IPS-18a (cell line): ENCODE measurements at regions not wholly inside any gene's neighbourhood (a gene's known extent, or its start where the extent isn't known, plus 50 kb on each side); places are given as distances from the start of the nearest gene placed in this dataset.
"Not testable (repeated sequence)": the region's sequence is repeated elsewhere in the genome, so short reads cannot be mapped to it uniquely, and the experiment has no call there.

Experiments used
- H3K27ac ChIP-seq: one replicate; pipeline ENCODE4 v1.5.1; 2013; ENCODE audit warnings: low read length
- H3K27me3 ChIP-seq: one replicate; pipeline ENCODE4 v1.6.1; 2013; ENCODE audit warnings: mild to moderate bottlenecking, low read length; ENCODE audit not compliant: control insufficient read depth, insufficient read depth
- H3K36me3 ChIP-seq: one replicate; pipeline ENCODE4 v1.6.1; 2013; ENCODE audit warnings: low read depth, low read length; ENCODE audit not compliant: control insufficient read depth
- H3K4me1 ChIP-seq: one replicate; pipeline ENCODE4 v1.6.1; 2013; ENCODE audit warnings: low read depth, low read length; ENCODE audit not compliant: control insufficient read depth
- H3K4me3 ChIP-seq: one replicate; pipeline ENCODE4 v1.5.1; 2013; ENCODE audit warnings: low read length
- H3K9ac ChIP-seq: one replicate; pipeline ENCODE4 v1.6.1; 2013; ENCODE audit warnings: mild to moderate bottlenecking, low read length, moderate library complexity
- H3K9me3 ChIP-seq: one replicate; pipeline ENCODE4 v1.6.1; 2013; ENCODE audit warnings: low read depth, low read length; ENCODE audit not compliant: control insufficient read depth

DNA sequence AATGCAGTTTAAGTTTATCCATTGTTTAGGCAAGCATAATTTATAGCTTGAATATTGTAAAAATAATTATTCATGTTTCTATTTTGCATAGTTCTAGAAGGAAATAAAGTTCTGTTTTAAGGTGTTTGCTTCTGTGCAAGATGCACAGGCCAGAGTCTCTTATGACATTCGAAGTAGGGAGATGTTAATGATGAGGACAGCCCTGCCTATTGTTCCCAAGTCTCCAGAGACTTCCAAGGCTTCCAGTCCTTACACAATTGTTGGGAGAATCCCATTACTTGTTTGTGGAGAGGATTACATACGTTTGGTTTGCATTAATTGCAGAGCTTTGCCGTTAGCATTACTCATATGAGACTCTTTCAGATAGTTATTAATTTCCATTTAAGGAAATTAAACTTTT lies 96.2 kb upstream of the ANK2 start:
- Histone ChIP-seq H3K36me3 (no peaks in the 10 kb centered on the region), H3K27ac (no peak overlapping the region), H3K9ac (no peak overlapping the region), H3K9me3 (no peaks in the 10 kb centered on the region), H3K4me3 (no peak overlapping the region), H3K4me1 (no peaks in the 10 kb centered on the region), H3K27me3 (no peaks in the 10 kb centered on the region)

DNA sequence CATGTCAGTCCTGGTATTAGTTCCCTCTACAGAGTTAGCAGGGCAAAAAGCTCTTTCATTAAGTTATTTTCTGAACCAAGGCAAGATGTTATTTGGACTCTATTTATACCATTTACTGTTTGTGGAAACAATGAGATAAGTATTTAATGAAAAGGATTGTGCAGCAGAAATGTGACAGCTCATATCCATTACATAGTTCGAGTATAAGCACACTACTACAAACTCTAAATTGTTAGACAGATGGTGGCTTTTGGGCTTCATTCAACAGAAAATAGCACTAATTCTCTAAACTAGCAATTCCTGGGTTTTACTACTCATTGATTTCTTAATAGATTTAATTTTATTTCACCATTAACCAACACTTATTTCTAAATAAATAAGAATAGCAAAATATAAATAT lies 95.2 kb upstream of the ANK2 start:
- H3K4me1 ChIP-seq: no peaks in the 10 kb centered on the region
- no peak overlapping the region for H3K27ac ChIP-seq
- no peaks in the 10 kb centered on the region for H3K36me3 ChIP-seq
- H3K27me3 ChIP-seq: no peaks in the 10 kb centered on the region
- H3K9ac ChIP-seq: no peak overlapping the region
- no peaks in the 10 kb centered on the region for H3K9me3 ChIP-seq
- H3K4me3 ChIP-seq: no peak overlapping the region

DNA sequence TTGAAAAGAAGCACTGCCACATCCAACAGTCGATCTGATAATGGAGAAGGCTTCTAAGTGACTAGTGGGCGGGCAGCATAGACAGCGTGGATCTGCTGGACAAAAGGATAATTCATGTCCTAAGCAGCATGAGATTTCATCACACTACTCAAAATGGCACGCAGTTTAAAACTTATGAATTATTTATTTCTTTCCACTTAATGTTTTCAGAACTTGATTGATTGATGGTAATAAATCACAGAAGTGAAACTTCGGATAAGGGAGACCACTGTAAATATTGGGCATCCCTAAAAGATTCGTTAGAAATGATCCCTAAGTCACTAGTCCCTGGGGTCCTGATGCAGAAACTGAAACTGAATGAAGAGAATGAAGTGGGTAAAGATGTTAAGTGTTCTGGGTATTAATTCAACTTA lies 93.0 kb upstream of the ANK2 start:
- Histone ChIP-seq H3K9me3 (no peaks in the 10 kb centered on the region), H3K9ac (no peak overlapping the region), H3K4me3 (no peak overlapping the region), H3K4me1 (no peaks in the 10 kb centered on the region), H3K36me3 (no peaks in the 10 kb centered on the region), H3K27me3 (no peaks in the 10 kb centered on the region), H3K27ac (no peak overlapping the region)

DNA sequence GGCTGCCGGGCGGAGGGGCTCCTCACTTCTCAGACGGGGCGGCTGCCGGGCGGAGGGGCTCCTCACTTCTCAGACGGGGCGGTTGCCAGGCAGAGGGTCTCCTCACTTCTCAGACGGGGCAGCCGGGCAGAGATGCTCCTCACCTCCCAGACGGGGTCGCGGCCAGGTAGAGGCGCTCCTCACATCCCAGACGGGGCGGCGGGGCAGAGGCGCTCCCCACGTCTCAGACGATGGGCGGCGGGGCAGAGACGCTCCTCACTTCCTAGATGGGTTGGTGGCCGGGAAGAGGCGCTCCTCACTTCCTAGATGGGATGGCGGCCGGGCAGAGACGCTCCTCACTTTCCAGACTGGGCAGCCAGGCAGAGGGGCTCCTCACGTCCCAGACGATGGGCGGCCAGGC lies 91.7 kb upstream of the ANK2 start:
- not testable (repeated sequence) for H3K4me1 ChIP-seq, H3K4me3 ChIP-seq, H3K27me3 ChIP-seq, H3K27ac ChIP-seq, H3K9me3 ChIP-seq, H3K36me3 ChIP-seq, H3K9ac ChIP-seq

DNA sequence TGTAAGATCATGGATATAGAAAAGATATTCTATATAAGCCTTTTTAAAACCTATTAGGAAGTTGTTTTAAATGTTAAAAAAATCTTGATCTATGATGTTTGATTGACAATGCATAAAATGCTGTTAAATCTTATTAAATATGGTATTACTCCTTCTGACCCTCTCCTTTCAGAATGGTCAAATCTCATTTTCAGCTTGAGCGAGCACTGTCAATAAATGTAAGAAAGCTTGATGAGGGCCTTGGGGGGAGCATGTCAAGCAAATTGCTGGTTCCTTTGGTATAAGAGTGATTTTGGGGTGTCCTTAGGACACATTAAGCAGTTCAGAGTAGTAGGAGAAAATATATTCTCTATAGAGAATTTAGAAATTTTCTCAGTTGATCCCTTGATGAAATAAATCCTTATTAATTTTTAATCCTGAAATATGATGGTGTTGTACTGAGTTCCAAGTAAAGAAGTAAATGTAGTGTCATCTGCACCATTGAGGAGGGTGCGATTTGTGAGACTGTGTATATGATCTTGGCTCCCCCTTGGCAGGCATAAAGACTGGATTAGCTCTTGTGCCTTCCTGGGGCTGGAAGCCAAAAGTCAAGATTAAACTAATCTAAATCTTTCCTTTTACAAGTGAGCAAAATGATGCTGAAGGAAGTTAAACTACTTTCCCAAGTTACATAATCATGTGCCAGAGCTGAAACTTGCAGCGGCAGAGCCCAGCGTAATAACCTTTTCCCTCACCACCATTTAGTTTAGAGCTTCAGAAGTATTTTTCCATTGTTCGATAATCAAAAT lies 82.6 kb upstream of the ANK2 start:
- no peak overlapping the region for H3K9ac ChIP-seq
- no peak overlapping the region for H3K4me3 ChIP-seq
- no peaks in the 10 kb centered on the region for H3K4me1 ChIP-seq
- H3K27ac ChIP-seq: no peak overlapping the region
- H3K9me3 ChIP-seq: no peaks in the 10 kb centered on the region
- H3K36me3 ChIP-seq: no peaks in the 10 kb centered on the region
- no peaks in the 10 kb centered on the region for H3K27me3 ChIP-seq

DNA sequence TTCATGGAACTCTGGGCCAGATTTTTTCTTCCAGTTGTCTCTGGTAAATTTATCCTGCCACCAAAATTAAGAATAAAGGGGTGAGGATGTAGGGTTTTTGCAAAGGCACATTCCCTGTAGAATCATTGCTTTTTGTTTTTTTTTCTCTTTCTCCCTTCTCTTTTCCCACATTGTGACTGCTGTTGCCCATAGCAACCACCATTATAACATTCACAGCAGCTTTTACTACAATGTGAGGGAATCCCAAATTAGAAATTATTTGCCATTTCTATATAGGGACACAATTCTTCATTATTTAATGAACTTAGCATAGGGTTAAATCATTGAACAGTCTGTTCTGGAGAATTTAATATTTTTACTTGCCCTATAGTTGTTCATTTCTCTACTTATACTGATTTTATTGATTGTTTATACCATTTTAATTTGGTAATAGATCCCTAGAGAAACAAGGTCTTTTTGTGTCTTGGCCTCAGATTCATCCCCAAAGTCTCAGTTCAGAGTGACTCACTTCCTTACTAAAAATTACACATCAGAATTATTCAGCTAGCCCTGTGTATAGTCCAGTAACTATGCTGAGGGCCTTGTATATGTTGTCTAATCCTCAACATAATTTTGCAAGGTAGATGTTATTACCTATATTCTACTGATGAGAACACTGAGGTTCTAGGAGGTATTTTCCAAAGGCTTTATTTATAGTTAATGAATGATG lies 80.8 kb upstream of the ANK2 start:
- no peaks in the 10 kb centered on the region for H3K9me3 ChIP-seq
- no peaks in the 10 kb centered on the region for H3K27me3 ChIP-seq
- no peak overlapping the region for H3K9ac ChIP-seq
- no peaks in the 10 kb centered on the region for H3K4me1 ChIP-seq
- no peaks in the 10 kb centered on the region for H3K36me3 ChIP-seq
- no peak overlapping the region for H3K27ac ChIP-seq
- no peak overlapping the region for H3K4me3 ChIP-seq

DNA sequence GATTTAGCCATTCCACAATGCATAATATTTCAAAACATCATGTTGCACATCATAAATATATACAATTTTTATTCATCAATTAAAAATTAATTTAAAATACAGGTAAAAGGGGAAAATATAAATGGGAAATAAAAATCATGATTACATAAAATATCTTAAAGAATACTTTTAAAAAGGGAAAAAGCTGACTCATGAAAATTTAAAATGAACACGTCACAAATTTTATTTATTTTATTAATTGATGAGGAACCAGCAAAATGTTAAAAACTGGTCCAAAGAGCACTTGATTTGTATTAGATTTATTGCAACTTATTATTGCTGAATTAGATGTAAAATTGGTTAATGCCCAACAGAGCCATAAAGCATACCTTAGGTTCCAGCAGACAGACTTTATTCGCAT lies 78.5 kb upstream of the ANK2 start:
- H3K9me3 ChIP-seq: no peaks in the 10 kb centered on the region
- no peak overlapping the region for H3K9ac ChIP-seq
- no peaks in the 10 kb centered on the region for H3K4me1 ChIP-seq
- H3K27ac ChIP-seq: no peak overlapping the region
- no peaks in the 10 kb centered on the region for H3K27me3 ChIP-seq
- H3K36me3 ChIP-seq: no peaks in the 10 kb centered on the region
- H3K4me3 ChIP-seq: no peak overlapping the region

DNA sequence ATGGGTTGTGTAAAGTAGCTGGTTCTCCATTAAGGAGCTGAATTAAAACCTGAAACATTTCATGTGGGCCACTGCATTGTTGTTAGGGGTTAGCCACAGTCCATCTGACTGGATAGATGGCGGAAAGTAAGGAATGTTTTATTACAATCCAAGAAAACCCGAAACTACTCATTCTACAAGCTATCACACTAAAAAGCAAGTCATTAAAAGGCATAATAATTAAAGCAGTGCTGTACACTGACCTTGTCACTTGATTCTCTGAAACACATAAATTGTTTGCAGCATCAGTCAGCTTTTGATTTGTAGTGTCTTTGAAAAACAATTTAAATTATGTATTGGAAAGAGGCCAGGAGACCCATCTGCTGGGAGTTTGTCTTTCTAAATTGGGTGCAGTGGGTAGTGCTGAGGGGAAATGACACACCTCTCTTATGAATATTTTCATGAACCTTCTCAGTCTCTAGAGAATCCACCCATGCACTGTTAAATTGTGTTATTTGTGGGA lies 75.7 kb upstream of the ANK2 start:
- Histone ChIP-seq H3K27ac (no peak overlapping the region), H3K4me3 (no peak overlapping the region), H3K9me3 (no peaks in the 10 kb centered on the region), H3K27me3 (no peaks in the 10 kb centered on the region), H3K9ac (no peak overlapping the region), H3K4me1 (no peaks in the 10 kb centered on the region), H3K36me3 (no peaks in the 10 kb centered on the region)

DNA sequence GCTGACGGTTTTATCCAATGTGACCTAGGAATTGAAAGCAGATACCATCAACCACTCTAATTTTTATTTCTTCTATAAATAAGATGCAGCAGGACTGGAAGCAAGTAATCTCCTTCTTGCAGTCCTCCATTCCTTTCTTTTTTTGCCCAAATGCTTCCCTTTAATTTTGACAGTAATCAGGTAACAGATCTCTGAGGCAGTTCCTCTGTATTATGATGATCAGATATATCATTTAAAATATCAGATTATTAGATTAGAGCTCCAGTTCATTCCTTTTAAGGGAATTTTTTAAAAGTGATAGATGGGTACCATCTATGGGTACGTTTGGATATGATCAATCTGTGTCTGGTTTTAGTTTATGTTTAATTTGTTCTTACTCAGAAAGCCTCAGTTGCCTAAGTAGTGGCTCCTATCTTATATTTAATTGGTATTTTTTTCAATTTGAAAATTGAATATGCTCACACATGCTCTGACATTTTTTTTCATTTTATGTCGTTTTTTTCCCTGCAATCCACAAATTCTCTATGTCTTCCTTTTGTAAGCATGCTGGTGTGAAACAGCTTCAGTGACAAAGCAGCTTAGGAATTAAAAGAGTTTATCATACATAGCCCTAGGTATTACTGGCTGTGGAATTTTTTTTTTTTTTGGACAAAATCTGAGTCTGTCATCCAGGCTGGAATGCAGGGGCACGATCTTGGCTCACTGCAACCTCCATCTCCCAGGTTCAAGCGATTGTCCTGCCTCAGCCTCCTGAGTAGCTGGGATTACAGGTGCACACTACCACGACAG lies 73.7 kb upstream of the ANK2 start:
- H3K4me1 ChIP-seq: no peaks in the 10 kb centered on the region
- no peaks in the 10 kb centered on the region for H3K36me3 ChIP-seq
- H3K27me3 ChIP-seq: no peaks in the 10 kb centered on the region
- H3K4me3 ChIP-seq: no peak overlapping the region
- no peaks in the 10 kb centered on the region for H3K9me3 ChIP-seq
- no peak overlapping the region for H3K9ac ChIP-seq
- no peak overlapping the region for H3K27ac ChIP-seq

DNA sequence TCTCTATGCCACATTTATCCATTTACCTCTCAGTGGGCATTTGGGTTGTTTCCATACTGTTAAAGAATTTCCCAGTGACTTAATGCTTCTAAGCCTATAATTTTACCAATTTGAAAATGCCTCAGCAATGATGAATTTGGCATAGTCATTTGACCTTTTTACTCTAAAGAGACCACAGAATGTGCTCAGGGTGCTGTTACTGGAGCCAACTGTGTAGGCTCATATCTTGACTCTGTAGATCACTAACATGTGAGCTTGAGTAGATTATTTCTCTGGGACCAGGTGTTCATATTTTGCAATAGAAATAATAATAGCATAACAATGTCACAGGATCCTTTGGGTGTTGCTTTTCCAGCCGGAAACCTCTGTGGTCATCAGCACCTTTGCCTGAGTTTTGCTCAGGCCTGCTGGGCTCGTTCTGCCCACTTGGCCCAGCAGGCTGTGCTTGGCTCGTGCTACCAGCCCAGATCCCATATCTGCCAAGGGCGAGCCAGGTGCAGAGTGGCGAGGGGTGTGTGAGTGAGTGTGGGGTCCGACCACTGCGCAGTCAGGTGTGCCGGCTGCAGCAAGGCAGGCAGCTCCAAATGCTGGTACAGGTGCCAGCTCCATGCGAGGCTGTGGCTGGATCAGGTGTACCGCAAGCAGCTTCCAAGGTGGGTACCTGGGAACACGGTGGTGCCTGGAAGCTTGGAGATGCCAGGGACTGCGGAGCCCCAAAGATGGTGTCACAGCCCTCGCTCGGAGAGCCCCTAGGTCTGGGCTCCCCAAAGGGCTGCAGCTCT lies 70.6 kb upstream of the ANK2 start:
- no peaks in the 10 kb centered on the region for H3K4me1 ChIP-seq
- H3K27ac ChIP-seq: no peak overlapping the region
- H3K27me3 ChIP-seq: no peaks in the 10 kb centered on the region
- no peaks in the 10 kb centered on the region for H3K9me3 ChIP-seq
- H3K4me3 ChIP-seq: no peak overlapping the region
- H3K36me3 ChIP-seq: no peaks in the 10 kb centered on the region
- H3K9ac ChIP-seq: no peak overlapping the region

DNA sequence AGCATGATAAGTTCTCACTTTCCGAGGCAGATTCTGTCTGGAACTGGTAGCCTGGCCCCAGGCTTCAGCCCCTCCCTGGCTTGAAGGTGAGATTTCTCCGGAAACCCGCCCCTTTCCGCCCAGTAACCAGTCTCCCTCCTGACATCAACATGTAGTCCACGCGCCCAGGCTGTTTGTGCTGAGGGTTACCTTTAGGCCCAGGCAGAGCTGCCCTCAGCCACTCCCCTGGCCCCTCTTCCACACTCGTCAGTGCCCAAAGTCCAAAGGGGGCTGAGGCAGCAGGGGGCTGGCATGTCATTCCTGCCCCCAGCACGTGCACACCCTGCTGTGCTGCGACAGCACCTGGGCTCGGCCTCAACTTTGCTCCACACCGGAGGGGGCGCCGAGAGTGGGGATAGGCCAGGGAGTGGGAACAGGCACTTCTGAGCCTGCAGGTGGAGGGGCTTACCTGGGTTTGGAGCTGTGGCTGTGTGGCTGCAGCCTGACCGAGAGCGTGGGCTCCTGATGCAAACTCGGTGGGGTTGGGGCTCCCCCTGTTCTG lies 69.5 kb upstream of the ANK2 start:
- no peaks in the 10 kb centered on the region for H3K9me3 ChIP-seq
- no peak overlapping the region for H3K9ac ChIP-seq
- no peaks in the 10 kb centered on the region for H3K27me3 ChIP-seq
- no peak overlapping the region for H3K4me3 ChIP-seq
- H3K27ac ChIP-seq: no peak overlapping the region
- peaks cover under 1% of the 10 kb centered on the region for H3K4me1 ChIP-seq
- no peaks in the 10 kb centered on the region for H3K36me3 ChIP-seq
